ENCODE measurements at regions not wholly inside any gene's neighbourhood (a gene's known extent, or its start where the extent isn't known, plus 50 kb on each side); places are given as distances from the start of the nearest gene placed in this dataset.

DNA sequence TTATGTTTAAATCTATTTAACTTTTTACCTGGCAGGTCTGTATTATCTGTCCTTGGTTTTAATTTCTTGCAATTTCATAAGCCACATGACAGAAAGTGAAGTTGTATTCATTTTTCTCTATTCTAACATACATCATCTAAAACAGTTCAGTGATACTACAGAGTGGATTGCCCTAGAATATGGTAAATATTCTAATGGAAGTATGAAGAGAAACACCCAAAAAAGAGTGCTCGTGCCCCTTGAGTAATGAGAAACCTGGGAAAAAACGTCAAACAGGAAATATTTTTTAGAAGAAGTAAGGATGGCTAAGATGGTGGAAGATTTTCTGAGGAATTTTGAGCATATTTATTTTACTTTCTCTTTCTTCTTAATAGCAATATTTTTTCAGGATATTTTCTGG, 261.1 kb upstream of the CBLB start:
- no peak for DNase-seq (ENCODE audit: low spot score in 2 of 2)
- peaks cover 0 to 43% (median 10%) of the 10 kb centered on the region in 4 donors for H3K4me1 ChIP-seq

DNA sequence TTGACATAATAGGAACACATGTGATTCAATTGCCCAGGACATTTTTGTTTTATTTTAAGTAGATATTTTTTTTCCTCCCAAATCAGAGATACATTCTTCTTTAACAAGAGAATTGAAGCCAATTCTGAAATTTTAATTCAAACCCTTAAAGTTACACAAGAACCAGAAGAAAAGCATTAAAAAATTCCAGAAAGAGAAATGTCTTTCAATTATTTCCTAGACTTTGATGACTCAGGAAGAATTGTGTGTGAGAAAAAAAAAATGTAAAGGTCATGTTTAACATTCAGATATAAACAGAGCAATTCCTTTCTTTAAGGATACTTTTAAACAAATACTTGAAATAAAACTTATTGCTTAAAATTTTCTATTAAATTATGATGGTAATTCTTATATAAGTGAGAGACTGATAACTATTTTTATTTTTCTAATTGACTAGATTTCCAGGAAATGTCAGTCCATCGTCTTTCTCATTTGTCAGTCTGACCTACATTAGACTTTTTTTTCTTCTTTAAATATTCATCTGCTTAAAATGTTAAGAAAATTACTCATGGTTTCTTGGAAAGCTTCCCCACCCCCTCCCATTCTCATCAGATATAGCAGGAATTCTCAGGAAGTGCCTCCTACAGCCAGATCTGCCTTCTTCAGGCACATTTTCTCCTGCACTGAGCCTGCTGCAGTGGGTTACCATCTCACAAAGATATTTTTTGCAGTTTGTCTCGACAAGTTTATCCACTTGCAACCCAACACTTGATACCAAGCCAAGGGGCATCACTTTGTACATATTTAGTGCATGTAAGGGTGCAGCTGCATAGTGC, 261.8 kb upstream of the CBLB start:
- no peak for DNase-seq (ENCODE audit: low spot score in 2 of 2)
- Histone ChIP-seq H3K27ac (no peak overlapping the region), H3K4me1 (peaks cover 0 to 40% (median 10%) of the 10 kb centered on the region in 4 donors), H3K9me3 (peaks cover 0 to 2% (median 0%) of the 10 kb centered on the region in 4 donors), H3K36me3 (no peaks in the 10 kb centered on the region), H3K27me3 (no peaks in the 10 kb centered on the region), H3K4me3 (no peak overlapping the region)
- 15 to 20% methylated on average over 2 of the region's 2 CpGs for WGBS, 2 donors
- no peak for TF ChIP-seq POLR2A (IDR thresholded peaks at IDR 0.05)
- no peak for TF ChIP-seq EP300 (IDR thresholded peaks at IDR 0.05)
- no peak for TF ChIP-seq CTCF (IDR thresholded peaks at IDR 0.05)

More for the DNA sequence above, 261.1 kb upstream of the CBLB start:
- 69 to 70% methylated on average over 2 of the region's 2 CpGs for WGBS, 2 donors
- Histone ChIP-seq H3K4me3 (no peak overlapping the region), H3K27ac (no peak overlapping the region), H3K36me3 (no peaks in the 10 kb centered on the region), H3K9me3 (no peaks in the 10 kb centered on the region), H3K27me3 (no peaks in the 10 kb centered on the region)
- no peak for TF ChIP-seq CTCF (IDR thresholded peaks at IDR 0.05)
- TF ChIP-seq EP300 (IDR thresholded peaks at IDR 0.05), result no peak
- TF ChIP-seq POLR2A (IDR thresholded peaks at IDR 0.05), result no peak

DNA sequence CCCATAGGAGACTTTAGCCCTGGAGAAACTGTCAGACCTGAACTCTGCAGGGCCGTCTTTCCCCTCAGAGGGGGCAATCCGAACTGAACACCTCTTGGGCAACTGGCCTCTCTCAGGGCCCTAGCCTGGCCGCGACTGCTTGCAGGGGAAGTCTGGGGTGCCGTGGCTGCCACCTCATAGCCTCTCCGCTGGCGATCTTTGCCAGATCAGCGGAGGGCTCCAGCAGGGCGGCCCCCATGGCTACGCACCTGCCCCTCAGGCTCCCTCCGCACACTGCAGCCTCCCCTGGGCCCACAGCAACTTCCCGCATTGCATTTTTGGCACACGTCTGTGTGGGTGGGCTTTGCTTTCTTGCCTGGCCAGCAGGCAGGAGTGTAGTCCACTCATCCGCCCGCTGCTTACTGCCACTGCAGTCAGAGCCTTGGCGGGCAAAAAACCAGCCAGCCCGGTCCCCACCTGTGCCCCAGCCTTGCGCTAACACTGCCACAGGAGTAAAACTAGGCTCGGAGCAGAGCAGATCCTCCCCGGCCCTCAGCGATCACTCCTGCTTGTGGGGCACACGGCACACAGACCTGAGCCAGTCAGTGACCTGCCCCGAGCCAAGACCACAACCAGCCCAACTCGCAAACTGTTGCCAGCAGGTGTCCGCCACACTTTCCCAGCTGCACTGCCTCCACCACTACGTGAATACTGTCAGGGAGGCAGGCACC, 266.8 kb upstream of the CBLB start:
- WGBS, 2 donors, result 97% methylated on average over 25 of the region's 26 CpGs
- peaks cover 0 to 2% (median 0%) of the 10 kb centered on the region in 4 donors for H3K9me3 ChIP-seq
- peaks cover 0 to 16% (median 2%) of the 10 kb centered on the region in 4 donors for H3K4me1 ChIP-seq
- no peaks in the 10 kb centered on the region for H3K27me3 ChIP-seq
- no peak for DNase-seq (ENCODE audit: low spot score in 2 of 2)
- H3K4me3 ChIP-seq, result no peak overlapping the region
- H3K27ac ChIP-seq, result no peak overlapping the region
- no peaks in the 10 kb centered on the region for H3K36me3 ChIP-seq
- TF ChIP-seq EP300 (IDR thresholded peaks at IDR 0.05) (no peak), CTCF (IDR thresholded peaks at IDR 0.05) (no peak), POLR2A (IDR thresholded peaks at IDR 0.05) (no peak)

DNA sequence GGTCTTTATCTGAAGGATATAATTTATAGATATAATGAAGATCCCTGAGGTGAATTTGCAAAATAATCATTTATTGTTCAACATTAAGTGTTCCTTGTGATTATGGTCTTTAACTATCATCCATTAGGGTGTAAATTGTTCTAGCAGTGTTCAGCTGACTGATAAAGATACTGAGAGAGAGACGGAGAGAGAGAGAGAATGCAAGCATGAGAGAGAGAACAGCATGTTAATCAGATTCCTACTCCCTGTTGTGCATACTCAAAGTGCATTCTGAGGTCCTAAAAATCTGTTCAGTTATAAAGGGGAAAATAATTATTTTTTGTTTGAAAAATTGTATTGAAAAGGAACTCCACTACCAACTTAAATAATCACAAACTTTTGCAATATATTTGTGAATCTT, 271.0 kb upstream of the CBLB start:
- Histone ChIP-seq H3K4me3 (no peak overlapping the region), H3K27ac (no peak overlapping the region), H3K9me3 (peaks cover 0 to 2% (median 0%) of the 10 kb centered on the region in 4 donors), H3K4me1 (no peaks in the 10 kb centered on the region), H3K36me3 (no peaks in the 10 kb centered on the region), H3K27me3 (no peaks in the 10 kb centered on the region)
- WGBS, 2 donors, result 30 to 44% methylated on average over 1 of the region's 1 CpG
- TF ChIP-seq EP300 (IDR thresholded peaks at IDR 0.05), result no peak
- TF ChIP-seq CTCF (IDR thresholded peaks at IDR 0.05), result no peak
- TF ChIP-seq POLR2A (IDR thresholded peaks at IDR 0.05), result no peak
- no peak for DNase-seq (ENCODE audit: low spot score in 2 of 2)

DNA sequence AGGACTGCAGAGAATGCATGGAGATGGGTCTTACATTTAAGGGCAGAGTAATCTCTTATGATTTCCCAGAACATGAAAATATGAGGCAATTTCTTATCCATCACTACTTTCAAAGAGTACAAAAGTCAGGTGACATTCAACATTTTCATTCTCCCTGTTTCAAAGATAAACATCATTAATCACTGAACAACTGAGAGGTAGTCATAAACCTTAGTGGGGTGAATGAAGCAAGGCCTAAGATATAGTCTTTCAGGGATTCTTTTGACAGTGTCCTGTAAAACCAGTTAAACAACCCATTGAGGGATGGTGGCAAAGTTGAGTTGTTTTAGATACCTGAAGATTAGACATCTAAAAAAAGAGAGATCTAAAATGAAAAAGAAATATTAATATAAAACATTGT, 271.6 kb upstream of the CBLB start:
- Histone ChIP-seq H3K27ac (no peak overlapping the region), H3K27me3 (no peaks in the 10 kb centered on the region), H3K4me1 (no peaks in the 10 kb centered on the region), H3K9me3 (peaks cover 0 to under 1% (median 0%) of the 10 kb centered on the region in 4 donors), H3K36me3 (no peaks in the 10 kb centered on the region), H3K4me3 (no peak overlapping the region)
- no peak for DNase-seq (ENCODE audit: low spot score in 2 of 2)
- no peak for TF ChIP-seq POLR2A (IDR thresholded peaks at IDR 0.05)
- no peak for TF ChIP-seq EP300 (IDR thresholded peaks at IDR 0.05)
- no peak for TF ChIP-seq CTCF (IDR thresholded peaks at IDR 0.05)
